COR-L47 (cell line): ENCODE measurements at regions not wholly inside any gene's neighbourhood (a gene's known extent, or its start where the extent isn't known, plus 50 kb on each side); places are given as distances from the start of the nearest gene placed in this dataset.

Experiments
- DNase-seq: peaks from one replicate; lab custom pipeline; 2025; lab: John Stamatoyannopoulos, UW

DNA sequence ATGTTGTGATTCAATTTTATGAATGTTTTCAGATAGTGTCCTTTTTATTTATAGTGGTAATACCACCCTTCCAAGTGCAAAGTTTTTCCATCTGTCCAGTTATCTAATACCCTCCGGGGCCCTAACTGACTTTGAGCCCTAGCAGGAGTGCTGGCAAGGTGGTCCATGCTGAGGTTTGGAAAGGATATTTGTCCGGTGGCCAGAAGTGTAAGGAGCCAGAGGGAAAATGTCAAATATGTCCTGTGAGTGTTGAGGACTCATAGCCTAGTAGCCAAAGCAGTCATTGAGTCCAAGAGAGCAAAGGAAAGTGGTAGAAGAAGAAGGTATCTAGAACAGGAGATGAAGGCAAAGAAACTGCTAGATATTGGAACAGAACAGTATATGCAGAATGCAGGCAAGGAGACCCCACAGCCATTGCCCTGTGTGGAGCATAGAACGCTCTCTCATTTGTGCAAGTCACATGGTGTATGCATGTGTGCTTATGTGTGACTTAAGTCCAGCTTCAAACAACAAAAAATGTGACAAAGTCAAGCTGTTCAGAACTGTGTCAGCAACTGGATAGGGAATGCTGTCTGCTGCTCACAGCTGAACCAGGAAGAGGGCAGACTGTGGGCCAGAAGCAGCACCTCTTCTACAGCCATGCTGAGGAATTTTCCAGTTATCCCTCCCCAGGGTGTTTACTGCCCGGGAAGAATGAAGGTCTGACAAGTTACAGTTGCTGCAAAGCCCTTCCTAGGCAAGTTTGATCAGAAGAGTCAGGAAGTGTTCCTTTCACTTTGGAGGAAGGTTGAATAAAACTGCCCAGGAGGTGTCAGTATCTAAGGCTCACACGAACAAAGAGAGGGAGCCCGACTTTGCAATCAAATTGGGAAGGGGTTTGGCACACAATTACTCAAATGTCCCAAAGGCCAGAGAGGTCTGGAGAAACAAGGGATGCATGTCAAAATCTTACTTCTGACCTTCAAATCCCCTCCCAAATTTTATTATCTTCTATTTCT lies 463.3 kb upstream of the DMAC1 start:
- DNase-seq: no peak

DNA sequence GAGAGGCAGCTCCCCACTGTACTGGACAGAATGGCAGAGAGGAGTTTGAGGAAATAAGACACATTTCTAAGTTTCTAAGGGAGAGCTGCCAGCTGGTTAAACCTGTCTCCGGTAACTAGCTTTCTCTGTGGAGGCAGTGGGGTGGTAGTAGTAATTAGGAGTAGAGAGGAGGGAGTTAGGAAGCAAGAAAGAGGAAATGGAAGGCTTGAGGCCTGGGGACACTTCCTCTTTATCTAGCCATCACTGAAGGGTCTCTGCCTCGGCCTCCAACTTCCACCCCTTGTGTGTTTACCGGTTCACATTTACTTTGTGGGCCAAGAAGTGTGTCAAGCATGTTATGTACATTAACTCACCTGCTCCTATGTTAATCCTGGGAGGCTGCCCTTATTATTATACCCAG lies 462.2 kb upstream of the DMAC1 start:
- DNase-seq: no peak

DNA sequence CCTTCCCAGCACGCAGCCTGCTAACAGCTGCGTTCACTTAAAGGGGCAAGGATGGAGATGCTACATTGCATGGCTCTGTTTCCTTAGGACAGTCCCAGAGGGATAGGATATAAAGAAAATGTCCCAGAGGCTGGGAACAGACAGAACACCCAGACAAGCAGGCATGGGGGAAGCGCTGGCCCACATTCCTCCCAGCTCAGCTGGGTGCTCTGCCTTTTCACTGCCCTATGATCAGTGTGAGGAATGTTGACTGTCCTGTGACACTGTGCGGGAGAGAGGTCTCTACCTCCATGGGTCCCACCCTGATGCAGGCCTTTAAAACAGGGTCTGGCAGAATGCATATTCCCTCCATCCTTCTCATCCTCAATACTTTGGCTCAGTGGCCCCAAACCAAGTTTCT lies 459.4 kb upstream of the DMAC1 start:
- no peak for DNase-seq

DNA sequence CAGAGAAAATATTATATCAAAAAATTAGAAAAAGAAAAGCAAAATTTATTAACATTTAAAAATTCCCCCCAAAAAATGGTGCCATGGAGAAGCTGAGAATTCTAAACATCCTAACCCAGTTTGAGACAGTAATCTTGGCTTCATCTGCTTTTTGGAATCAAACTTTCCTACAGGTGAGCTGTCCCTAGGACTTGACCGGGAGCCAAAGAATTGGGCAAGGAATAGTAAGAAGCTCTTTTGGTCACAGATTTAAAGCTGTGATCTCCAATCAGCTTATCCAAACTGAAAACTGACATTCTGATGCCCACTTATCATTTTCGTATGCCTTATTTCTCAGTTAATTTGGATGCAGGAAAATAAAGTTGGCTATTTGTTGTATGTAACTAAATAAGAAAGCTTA lies 457.3 kb upstream of the DMAC1 start:
- no peak for DNase-seq

DNA sequence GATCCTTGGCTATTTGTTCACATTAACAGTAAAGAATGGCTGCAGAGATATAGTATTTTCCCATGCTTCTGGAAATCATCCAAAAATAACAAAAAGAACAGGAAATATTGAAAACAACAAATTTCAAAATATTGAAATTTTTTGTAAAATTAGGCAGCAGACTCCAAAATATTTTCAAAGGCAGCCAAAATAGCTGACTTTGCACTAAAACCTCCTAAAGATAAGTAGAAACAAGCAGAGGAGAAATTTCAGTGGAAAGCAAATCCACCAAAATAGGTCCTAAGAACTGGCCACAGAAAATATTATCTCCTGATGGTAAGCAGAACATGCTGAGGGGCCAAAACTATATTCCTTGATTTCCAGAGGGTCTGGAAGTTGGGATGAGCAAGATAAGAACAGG lies 456.3 kb upstream of the DMAC1 start:
- no peak for DNase-seq

DNA sequence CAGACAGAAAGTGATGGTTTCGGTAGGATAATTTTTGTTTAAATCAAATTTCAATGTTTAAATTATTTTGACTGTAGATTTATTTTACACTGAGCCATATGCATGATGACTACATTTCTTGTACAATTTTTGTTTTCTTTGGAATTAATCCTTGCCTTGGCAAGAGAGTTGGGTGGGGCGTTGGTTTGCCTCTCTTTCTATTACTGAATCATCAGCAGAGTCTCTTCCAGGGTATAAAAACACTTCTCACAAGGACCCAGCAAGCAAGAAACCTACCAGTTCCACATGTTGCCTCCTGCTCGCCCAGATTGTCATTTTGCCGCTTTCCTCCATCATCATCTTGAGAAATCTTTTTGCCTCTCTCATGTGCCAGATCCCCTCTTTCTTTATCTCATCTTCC lies 455.0 kb upstream of the DMAC1 start:
- no peak for DNase-seq

DNA sequence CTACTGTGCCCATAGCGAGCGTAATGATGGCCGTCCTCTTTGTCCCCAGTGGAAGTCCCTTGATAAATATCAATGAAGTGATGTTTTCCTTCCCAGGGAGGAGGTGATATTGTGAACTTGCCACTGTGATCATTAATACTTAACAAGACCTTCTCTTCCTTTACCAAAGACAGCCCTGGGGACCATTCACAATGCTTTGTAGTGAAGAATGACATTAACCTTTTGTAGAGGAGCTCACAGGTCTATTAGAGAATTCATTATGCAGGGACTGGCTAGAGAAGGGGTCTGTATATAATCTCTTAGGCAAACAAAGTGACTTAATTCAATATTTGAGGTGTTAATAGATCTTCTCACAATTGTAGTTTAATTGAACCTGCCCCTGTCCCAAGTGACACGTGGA lies 452.9 kb upstream of the DMAC1 start:
- no peak for DNase-seq

DNA sequence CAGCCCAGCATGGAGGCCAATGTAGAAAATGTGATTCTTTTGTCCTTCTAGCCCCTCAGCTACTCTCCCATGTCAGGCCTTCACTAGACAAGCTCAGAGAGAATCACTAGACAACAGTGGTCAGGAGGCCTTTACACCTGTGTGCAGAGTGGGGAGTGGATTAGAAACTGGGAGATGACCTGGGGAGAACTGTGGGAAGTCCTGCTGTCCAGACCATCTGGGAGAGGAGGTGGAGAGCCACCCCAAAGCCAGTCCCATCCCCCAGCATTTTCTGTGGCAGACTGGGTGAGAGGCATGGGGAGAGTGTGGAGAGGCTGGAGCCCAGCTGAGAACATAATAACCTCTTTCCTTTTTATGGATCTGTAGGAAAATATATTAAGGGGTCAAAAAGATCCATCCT lies 452.0 kb upstream of the DMAC1 start:
- DNase-seq: no peak

DNA sequence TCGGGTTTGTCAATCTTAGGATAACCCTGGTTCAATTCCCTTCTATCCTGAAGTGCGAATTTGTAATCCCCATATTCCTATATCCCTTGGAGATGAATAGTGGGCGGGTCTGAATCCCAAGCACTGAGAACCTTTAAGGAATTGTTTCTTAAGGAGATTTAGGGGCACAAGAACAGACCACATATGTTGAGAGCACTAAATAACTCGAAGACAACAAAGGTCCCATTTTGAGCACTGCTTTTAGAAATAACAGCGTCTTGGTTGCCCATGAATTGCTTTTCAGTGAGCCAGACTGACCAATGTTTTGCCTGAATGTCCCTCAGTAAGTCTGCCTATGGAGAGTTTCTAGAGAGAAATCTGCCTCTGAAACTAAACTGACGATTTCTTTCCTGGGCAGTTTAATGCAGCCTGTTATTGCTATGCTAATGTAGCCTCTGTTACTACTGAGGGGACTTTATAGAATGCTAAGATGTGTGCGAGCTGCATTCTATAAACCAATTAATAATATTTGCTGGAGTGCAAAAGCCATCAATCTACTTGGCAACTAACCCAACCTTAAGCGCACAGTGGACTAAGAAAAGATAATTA lies 445.0 kb upstream of the DMAC1 start:
- DNase-seq: no peak

DNA sequence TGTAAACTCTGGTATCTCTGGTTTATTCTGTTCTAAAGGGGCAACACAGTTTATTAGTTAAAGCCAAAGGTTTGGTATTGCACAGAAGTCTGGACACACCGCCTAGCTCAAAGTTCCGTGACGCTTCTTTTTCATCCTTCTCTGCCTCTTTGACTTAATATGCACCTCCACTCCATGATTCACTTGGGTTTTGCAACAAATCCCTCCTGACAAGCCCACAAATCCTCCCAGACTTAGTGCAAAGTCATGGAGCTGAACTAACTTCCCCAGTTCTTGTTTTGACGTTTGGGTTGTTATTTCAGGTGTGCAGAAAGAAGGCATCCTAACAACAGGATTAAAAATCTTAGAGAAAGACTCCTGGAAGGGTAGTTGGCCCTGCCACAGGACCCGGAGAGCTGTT lies 441.6 kb upstream of the DMAC1 start:
- DNase-seq: no peak

DNA sequence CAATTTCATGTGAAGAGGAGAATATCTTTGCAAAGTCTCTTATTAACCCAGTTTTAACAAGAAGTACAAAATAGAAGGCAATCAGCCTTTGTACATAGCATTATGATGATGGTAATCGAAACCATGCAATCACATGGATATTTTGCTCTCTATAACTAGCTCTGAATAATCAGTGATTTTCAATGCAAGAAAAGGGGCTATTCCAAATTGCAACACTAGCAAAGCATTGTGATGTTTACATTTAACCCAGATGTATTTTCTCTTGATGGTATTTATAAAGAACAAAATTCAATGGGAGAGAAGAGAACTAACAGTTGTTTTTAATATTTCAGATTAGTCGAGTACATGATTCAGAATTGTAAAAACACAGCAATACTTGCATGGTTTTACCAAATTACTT lies 437.5 kb upstream of the DMAC1 start:
- no peak for DNase-seq

DNA sequence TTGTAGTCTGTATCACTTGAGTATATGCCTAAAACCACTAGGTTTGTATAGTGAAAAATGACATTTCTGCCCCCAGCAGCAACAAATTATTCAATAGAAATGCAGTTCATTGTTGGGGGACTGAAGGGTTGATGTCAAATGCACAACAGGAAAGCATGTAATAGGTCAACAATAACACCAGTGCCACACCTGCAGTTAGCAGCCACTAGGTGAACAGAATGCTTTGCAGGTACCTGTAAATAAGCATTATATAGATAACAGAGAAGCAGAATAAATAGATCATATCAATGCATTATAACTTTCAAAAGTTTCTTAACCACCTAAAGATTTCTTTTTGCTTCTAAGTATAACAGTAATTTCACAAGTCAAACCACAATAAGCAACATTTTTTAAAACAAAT lies 435.9 kb upstream of the DMAC1 start:
- no peak for DNase-seq

DNA sequence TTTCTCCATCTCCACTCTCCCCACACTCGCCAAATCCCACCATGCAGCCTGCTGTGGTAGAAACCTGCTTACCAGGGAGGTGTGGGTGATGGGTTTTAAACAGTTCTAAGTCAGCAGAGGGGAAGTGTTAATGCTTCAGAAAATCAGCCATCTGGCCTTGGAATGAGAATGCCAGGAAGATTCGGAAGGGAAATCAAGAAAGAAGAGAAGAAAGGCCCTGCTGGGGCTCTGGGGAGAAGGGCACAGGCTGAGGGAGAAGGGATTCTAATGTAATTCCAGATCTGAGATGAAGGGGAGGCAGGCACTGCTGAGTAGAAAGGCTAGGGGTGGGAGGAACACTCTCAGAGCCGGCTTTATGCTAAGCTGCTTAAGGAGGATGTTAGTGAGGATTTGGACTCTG lies 434.7 kb upstream of the DMAC1 start:
- no peak for DNase-seq

DNA sequence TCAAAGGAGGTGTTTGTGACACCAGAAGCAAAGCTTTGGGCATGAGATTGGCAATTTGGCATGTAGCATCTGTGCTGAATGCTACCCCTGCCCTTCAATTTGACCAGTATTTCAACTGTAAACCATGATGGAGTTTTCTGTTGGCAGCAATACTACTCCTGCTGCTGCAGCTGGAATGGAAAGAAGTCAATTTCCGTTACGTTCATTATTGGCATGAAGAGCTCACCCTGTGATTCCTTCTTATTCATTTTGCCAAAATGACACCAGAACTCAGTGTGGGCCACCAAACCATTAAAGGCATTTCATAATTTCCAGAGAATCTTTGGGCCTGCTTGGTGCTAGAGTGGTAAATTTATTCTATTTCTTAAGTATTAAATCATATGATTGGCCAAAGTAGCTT lies 433.1 kb upstream of the DMAC1 start:
- DNase-seq: no peak

DNA sequence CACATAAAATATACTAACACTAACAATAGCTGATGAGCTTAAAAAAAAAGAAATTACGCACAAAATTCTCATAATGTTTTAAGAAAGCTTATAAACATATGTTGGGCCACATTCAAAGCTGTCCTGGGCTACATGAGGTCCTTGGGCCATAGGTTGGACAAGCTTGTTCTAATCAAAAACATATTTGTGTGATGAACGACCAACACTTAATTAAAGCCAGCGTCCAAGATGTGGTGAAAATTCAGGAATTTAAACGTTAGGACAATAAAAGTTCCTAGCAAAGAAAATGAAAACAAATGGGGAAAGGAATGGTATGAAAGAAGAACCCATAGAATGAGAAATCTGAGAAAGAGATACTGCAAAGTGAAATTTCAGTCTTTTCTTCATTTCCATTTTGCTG lies 429.6 kb upstream of the DMAC1 start:
- DNase-seq: no peak

DNA sequence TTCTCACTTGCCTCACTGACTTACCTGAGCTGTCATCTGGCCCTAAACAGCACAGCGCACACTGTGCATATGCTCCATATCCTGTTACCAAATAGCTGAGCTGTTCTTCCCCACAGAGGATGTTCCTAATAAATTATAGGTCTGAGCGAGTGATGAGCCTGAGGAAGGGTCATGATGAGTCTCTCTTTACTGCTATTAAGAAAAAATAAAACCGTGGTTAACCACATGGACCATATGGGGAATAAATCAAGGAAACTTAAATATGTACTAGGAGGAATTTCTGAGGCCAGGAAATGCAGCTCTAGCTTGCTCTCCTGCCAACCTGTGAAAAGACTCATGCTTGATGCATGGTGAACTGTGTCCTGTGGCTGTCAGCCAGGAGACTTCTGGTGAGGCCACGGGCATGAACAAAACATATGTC lies 424.8 kb upstream of the DMAC1 start:
- DNase-seq: no peak

DNA sequence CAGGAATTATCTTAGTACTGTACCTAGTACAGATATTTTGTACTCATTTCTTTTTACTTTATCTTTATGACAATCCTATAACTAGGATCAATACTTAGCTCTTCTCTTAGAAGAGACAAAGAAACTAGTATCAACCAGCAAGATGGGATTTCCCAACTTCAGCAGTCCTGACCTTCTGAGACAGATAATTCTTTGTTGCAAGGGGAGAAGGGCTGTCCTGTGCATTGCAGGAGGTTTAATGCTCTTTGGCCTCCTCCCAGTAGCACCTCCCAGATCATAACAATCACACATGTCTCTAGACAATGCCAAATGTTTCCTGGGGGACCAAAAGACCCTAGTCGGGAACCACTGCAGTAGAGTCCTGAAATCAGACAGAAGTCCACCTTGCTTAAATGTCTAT lies 424.3 kb upstream of the DMAC1 start:
- DNase-seq: no peak

DNA sequence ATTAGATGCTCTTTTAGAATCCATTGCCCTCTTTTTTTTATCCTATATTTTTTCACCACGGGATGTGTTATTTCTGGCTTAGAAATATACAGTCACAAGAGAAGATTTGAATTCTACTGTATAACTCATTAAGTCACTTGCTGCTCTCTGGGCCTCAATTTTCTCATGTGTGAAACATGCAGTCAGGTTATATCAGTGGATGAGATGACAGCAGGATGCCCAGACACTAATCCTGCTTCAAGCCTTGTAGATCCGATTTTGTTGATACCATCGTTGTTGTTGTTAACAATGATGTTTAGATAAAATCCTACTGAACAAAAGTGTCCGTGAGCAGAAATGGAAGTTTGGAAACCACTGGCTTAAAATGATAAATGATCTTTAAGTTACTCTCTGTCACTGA lies 421.9 kb upstream of the DMAC1 start:
- no peak for DNase-seq

DNA sequence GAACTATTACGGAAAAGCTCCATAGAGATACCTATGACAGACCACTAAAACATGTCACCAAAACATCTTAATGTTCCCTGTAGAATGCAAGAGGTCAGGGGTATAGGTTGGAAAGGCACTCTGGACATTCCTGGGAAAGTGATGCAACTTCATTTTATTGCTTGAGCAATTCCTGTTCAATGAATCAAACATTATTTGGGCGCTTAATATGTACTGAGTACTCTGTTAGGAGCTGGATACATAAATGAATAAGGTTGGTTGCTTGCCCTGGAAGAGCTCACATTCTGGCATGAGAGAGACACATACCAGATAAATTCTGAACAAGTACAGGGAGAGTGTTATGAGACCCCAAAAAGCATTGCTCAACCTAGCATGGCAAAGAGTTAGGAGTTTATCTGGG lies 408.9 kb upstream of the DMAC1 start:
- DNase-seq: no peak

DNA sequence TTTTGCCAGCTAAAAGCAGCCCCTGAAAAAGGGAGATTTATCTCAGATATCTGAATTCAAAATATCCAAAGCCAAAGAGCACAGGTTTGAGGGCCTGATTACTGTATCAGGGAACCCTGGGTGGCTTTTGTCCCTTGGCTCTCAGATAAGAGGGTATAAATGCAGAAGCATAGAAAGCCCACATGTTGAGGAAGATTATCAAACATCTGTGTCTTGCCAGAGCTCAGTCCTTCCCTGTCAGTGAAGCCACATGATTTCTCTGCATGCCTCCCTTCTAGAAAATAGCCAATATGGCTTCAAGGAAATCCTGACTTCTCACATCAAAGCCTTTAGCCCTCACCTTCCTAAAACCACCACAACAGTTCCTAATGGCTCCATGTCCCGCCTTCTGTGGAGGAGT lies 408.0 kb upstream of the DMAC1 start:
- DNase-seq: no peak

DNA sequence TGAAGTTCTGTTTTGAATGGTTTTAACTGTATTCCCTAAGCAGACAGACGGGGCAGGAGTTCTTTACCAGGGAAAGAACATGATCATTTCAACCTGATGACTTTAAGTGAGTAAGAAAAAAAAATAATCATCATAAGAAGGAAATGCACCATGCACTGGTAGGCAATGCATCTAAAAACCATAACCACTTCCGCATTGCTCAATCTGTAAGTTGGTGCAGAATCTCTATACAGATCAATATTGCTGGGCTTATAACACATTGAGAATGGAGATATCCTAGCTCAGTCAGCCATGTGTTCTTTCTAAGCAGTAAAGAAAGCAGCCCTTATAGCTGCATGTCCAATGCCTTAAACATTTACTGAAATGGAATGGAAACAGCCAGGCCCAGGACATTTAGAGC lies 407.1 kb upstream of the DMAC1 start:
- DNase-seq: no peak

DNA sequence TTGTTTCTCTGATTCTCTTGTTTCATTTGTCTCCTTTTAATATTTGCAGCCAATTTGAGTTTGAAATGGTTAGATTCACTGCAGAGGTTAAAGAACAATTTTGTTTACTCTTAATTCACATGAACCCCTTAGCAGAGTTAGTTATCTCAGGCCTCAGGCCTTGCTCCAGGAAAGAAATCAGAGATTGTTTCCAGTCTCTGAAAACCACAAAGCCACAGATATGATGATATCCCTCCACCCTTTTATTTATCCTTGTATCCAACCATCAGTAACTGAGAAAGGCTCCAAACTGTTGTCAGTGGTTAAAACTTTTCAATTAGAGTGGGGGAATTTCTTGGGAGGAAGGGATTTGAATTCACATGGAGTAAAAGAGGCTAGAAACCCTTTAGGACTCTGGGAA lies 406.0 kb upstream of the DMAC1 start:
- DNase-seq: no peak

DNA sequence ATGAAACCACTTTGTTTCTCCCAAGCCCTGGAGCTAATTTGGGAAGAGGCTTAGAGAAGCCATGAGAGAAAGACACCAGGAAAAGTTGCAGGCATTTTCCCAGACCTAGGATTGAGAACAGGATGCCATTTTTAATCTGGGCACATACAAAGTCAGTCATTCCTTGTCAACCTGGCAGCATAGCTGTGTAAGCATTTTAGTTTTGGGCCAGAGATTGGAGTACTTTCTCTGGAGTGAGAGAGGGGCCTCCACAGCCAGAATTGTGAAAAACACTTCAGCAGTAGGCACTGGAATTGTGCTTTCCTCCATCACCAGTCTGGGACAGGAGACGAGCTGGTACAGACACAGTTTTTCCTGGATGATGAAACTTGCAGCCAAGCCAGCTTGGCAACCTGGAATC lies 390.3 kb upstream of the DMAC1 start:
- DNase-seq: no peak
